Colonic mucosa (tissue), 4 donors: ENCODE measurements at regions not wholly inside any gene's neighbourhood (a gene's known extent, or its start where the extent isn't known, plus 50 kb on each side); places are given as distances from the start of the nearest gene placed in this dataset.

Experiments used
- DNase-seq: peaks from one replicate; pipeline ENCODE4 v3.0.0-alpha.2; 2020
- H3K27ac ChIP-seq: fragments of 200-600 bp; one replicate; pipeline ENCODE4 v1.8.0; 2021
- H3K27me3 ChIP-seq: fragments of 200-600 bp; one replicate; pipeline ENCODE4 v1.8.0; 2021
- H3K36me3 ChIP-seq: fragments of 200-600 bp; one replicate; pipeline ENCODE4 v1.8.0; 2021
- H3K4me1 ChIP-seq: fragments of 200-600 bp; one replicate; pipeline ENCODE4 v1.8.0; 2021; ENCODE audit warnings: mild to moderate bottlenecking
- H3K4me3 ChIP-seq: fragments of 200-600 bp; one replicate; pipeline ENCODE4 v1.8.0; 2021
- H3K9ac ChIP-seq, 2 donors: one replicate each; pipeline ENCODE4 v1.7.0; 2013; ENCODE audit warnings: control low read depth in 2 of 2, low read depth in 2 of 2, low read length in 2 of 2
- H3K9me3 ChIP-seq: fragments of 200-600 bp; one replicate; pipeline ENCODE4 v1.8.0; 2021
- CTCF ChIP-seq: fragments of 200-600 bp; IDR thresholded peaks from one replicate; pipeline ENCODE4 v1.8.0; 2022; ENCODE audit warnings: antibody characterized with exemption, mild to moderate bottlenecking
- intact Hi-C: fragments of 100-400 bp; cut with DNase I; formaldehyde crosslinking; loops from one replicate; pipeline ENCODE4 v1.14.1; 2022
- donor health status: healthy.
- donor health status: DM: no; HTN: no; CAD: no.
- donor health status: DM: no; HTN: no; CAD: no.

- Histone ChIP-seq H3K4me3 (no peak overlapping the region), H3K9me3 (no peaks in the 10 kb centered on the region), H3K36me3 (no peaks in the 10 kb centered on the region), H3K27me3 (no peaks in the 10 kb centered on the region), H3K4me1 (no peaks in the 10 kb centered on the region), H3K27ac (no peak overlapping the region), H3K9ac (no peak overlapping the region)
- no peak for TF ChIP-seq CTCF
- intact Hi-C loops, result no loop called here
- no peak for DNase-seq
Measured at GRCh38 chr3:1010228-1010627, 82.6 kb upstream of the CNTN6 start.

DNA sequence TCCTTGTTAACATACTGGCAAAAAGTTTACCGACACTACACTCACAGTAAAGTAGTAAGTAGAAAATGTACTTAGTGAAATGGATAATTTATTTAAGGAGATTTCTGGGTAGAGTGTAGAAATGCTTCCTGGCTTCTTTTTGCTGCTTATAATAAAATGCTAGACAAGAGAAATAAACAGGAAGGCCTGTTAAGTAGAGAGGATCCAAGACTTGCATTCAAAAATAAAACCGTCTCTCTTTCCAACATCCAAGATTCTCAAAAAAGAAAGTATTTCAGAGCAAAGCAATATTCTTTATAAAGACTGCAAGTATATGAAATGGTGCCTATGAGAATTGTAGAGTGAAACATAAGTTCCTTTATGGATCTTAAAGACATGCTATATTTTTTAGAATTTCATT is 77.0 kb upstream of the CNTN6 start:
- H3K4me1 ChIP-seq, result no peaks in the 10 kb centered on the region
- no peaks in the 10 kb centered on the region for H3K36me3 ChIP-seq
- no peak for DNase-seq
- H3K4me3 ChIP-seq, result no peak overlapping the region
- H3K27ac ChIP-seq, result no peak overlapping the region
- no peaks in the 10 kb centered on the region for H3K27me3 ChIP-seq
- intact Hi-C loops, result no loop called here
- TF ChIP-seq CTCF, result no peak
- H3K9ac ChIP-seq, result no peak overlapping the region
- H3K9me3 ChIP-seq, result no peaks in the 10 kb centered on the region

- no peaks in the 10 kb centered on the region for H3K4me1 ChIP-seq
- no peaks in the 10 kb centered on the region for H3K36me3 ChIP-seq
- no peak for TF ChIP-seq CTCF
- intact Hi-C loops, result no loop called here
- H3K9ac ChIP-seq, result no peak overlapping the region
- DNase-seq, result no peak
- no peak overlapping the region for H3K27ac ChIP-seq
- H3K4me3 ChIP-seq, result no peak overlapping the region
- no peaks in the 10 kb centered on the region for H3K9me3 ChIP-seq
- no peaks in the 10 kb centered on the region for H3K27me3 ChIP-seq
Measured at GRCh38 chr3:1017870-1018269, 75.0 kb upstream of the CNTN6 start.

GRCh38 chr3:1019157-1019556 is 73.7 kb upstream of the CNTN6 start:
- TF ChIP-seq CTCF, result no peak
- intact Hi-C loops, result no loop called here
- H3K36me3 ChIP-seq, result no peaks in the 10 kb centered on the region

GRCh38 chr3:1026395-1026794 is 66.4 kb upstream of the CNTN6 start:
- DNase-seq, result no peak
- no peak overlapping the region for H3K9ac ChIP-seq
- H3K9me3 ChIP-seq, result no peaks in the 10 kb centered on the region
- H3K27ac ChIP-seq, result no peak overlapping the region
- intact Hi-C loops, result no loop called here
- no peak for TF ChIP-seq CTCF
- H3K4me3 ChIP-seq, result no peak overlapping the region
- H3K4me1 ChIP-seq, result no peaks in the 10 kb centered on the region
- H3K27me3 ChIP-seq, result no peaks in the 10 kb centered on the region
- H3K36me3 ChIP-seq, result no peaks in the 10 kb centered on the region

More at GRCh38 chr3:1019157-1019556, 73.7 kb upstream of the CNTN6 start:
- Histone ChIP-seq H3K4me1 (no peaks in the 10 kb centered on the region), H3K9me3 (no peaks in the 10 kb centered on the region), H3K4me3 (no peak overlapping the region), H3K27me3 (no peaks in the 10 kb centered on the region), H3K9ac (no peak overlapping the region), H3K27ac (no peak overlapping the region)
- no peak for DNase-seq
